ENCODE measurements at regions not wholly inside any gene's neighbourhood (a gene's known extent, or its start where the extent isn't known, plus 50 kb on each side); places are given as distances from the start of the nearest gene placed in this dataset.

DNA sequence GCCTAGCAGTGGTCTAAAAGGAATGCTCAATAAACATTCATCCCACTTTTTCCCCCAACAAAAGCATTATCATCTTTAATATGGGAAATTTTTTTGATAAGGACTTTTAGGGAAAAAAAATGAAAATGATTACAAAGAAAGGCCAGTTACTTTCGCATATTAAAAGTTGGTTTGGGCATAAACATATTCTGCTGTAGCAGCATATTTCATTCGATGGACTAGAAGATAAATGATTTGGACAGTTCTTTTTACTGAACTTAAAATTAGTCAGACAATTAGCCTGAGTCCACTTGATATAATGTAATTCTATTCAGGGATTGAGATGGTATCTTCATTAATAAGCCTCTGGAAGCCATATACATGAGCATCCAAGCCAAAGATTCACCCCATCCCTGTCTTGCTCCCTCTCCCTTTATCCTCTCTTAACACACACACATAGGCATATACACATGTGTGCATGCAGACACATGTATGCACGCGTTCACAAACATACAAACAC, 299.1 kb downstream of the NUAK1 start:
- no peak for DNase-seq (ENCODE audit: low read depth, low spot score)

DNA sequence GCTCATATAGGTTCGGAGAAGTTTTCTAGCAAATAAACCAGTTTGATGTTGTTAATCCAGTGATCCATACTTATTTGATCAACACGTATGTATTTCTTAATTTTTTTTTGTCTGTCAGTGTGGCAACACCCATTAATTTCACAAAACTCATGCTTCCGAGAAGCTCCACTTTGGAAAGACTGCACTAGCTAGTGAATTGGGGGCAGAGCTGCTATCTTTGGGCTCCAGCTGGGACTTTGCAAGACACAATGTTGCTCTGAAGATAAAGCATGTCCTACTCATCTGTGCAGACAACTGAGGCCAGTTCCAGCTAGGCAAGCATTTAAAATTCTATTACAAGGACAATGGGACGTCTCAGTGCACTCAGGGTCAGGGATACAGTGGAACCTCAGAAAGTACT, 298.4 kb downstream of the NUAK1 start:
- no peak for DNase-seq (ENCODE audit: low read depth, low spot score)

DNA sequence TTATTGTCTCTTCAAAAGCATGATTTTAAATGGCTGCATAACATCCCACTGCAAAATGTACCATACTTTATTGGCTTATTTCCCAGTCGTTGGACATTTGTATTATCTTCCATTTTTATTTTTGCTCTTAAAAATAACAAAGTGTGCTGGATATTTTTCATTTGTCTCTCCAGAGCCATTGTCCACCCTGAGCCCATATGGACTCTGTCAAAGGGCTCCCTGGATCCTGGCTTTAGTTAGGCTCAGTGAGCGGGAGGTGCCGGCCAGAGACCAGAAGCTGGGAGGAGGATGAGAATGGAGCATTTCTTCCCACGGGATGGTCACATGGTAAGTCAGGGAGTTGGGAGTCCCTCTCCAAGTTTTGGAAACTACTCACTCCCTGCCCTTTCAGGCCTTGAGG, 296.9 kb downstream of the NUAK1 start:
- DNase-seq (ENCODE audit: low read depth, low spot score): no peak

DNA sequence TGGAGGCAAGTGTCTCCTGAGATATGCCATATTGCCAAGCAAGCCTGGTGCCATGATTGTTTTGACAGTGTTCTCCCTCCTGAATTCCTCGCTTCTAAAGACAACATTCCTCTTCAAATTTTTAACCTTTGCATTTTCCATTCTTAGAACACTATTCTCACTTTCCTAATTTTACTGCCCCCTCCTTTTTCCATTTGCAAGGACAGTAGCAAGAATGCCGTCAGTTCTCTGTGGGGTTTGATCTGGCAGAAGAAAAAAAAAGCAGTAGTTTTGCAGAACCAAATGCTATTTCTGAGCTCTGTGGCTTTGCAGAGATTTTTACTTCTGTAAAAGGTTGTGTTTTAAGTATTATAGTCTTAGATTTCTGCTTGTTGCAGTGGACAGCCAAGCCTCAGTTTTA, 295.2 kb downstream of the NUAK1 start:
- no peak for DNase-seq (ENCODE audit: low read depth, low spot score)

DNA sequence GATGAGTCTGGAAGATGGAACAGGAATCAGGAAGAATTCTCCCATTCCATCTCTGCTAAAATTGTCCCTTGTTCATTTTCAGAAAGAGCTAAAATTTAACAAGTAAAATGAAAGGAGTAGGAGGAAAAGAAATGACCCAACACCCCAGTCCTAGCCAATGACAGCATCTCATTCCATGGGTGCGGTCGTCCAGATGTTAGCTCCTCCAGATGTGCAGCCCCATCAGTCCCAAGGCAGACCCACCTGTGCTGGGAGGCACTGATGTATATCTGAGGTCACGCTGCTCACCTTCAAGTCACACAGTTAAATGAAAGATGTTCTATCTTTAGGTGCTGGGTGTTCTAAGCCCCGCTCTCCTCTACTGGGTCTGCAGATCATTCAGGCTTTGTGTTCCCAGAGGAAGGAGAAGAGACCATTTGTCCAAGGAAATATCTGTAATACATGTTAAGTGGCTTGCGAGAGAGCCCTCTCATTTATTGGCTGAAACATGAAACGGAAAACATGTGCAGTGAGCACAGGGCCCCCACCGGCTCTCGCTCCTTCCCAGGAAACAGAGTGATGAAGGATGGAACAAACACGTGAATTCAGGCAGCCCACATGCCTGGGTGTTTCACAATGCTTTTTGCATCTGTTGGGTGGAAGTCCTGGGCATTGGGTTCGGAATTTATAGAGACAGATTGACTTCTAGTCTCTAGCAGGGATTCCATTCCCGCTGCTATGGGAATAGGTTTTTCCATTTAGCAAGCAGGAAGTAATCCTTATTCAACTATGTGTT, 294.6 kb downstream of the NUAK1 start:
- DNase-seq (ENCODE audit: low read depth, low spot score): no peak

DNA sequence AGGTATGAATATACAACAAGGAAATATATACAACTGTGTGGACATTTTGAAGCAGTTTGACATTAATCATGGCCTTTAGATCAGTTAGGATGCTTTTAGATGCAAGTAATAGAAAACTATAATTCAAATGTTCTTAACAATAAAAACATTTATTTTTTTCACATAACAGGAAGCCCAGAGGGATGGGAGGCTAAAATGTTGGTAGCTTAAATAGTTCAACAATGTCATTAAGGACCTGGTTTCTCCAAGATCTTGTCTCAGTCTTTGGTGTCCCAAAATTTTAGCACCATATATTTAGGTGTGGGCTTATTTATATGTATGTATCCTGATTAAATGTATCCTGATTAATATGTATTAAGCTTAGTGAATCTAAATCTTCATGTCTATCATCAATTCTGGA, 292.4 kb downstream of the NUAK1 start:
- DNase-seq (ENCODE audit: low read depth, low spot score): no peak

DNA sequence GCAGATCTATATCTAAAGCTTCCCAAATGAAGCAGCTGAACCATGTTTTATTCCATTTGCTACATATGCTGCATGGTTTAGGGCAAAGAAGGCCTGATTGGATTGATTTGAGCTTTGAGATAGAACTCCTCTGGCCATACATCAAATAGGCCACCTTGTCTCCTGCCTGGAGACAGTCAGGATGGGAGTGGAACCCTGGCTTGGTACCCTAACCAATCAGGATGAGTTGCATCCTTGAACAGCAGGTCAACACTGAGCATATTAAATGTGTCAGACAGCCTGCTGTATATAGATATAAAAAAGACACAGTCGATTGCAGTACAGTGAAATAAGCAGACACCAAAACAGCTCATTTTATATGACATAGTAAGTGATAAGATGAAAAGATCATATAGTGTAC, 291.7 kb downstream of the NUAK1 start:
- no peak for DNase-seq (ENCODE audit: low read depth, low spot score)

DNA sequence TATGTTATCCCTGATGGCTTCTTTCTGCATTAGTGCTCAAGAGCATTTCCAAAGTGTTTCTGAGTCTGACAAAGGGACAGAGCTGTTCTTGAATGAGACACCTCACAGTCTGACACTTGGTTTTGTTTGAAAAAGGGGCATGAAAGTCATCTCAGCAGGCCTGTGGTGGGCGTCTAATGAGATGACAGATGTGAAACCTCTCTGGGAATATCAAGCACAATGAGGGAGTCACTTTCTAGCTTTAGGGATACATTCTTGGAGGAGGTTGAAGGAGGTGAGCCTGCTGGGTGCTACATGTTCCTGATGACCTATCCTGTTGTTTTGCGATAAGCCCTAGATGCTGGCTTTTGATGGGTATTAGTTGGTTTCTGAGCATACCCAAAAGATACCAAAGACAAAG, 290.5 kb downstream of the NUAK1 start:
- no peak for DNase-seq (ENCODE audit: low read depth, low spot score)

DNA sequence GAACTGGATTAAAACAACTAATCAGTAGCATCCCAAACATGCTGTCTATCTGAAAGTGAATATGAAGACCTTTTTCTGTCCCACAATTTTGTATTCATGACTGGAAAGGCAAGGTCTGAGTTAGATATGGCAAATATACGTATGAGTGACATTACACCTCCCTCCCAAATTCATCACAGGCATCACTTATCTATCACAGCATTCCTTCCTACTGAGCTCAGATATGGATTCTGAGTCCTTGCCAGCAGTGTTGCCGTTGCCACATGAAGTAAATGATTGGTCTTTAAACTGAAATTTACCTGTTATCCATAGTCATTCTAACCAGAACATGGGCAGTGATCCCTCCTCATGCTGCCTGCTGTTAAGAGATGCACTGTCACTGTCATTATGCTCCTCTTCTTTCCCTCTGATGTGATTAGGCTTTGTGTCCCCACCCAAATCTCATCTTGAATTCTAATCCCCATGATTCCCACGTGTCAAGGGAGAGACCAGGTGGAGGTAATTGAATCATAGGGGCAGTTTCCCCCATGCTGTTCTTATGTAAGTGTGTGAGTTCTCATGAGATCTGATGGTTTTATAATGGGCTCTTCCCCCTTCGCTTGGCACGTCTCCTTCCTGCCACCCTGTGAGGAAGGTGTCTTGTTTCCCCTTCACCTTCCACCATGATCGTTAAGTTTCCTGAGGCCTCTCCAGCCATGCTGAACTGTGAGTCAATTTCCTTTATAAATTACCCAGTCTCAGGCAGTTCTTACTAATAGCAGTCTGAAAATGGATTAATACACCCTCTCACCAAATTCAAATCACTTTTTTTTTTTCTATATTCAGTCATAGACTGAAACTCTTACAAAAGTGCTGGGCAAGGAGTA, 288.4 kb downstream of the NUAK1 start:
- peak; percentile 12 for DNase-seq (ENCODE audit: low read depth, low spot score)

DNA sequence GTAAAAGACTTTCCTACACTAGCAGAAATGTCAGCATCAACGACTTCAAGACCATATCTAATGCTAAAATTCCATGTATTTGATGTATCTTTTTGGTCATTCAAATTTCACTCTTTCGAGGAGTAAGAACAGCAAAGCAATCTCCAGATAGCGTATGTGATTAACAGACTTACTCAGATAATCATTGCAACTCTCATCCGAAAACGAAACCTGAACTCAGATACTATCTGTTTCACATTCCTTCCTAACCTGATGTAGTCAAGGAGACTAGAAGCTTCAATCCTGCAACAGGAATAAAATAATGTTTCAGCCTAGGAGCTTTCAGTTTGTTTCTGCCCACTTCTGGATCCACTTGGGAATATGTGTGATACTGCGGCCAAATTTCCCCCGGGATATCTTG, 286.3 kb downstream of the NUAK1 start:
- DNase-seq (ENCODE audit: low read depth, low spot score): no peak

DNA sequence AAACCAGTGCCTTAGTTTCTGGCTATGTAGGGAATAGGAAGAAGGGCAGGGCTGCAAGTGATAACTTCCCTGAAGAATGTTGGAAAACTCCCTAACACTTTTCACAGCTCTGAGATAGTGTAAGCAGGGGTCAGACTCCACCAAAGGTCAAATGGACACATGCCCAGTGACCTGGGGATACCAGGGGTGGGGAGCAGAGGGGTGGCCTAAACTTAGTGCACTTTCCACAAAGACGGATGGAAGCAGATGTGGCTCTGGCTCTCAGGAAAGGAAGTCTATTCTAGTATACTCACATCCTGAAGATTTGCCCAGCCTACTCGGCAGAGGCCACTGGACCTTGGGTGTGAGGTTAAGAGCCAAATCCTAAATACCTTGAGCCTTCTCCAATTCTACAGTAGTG, 285.8 kb downstream of the NUAK1 start:
- DNase-seq (ENCODE audit: low read depth, low spot score): no peak

DNA sequence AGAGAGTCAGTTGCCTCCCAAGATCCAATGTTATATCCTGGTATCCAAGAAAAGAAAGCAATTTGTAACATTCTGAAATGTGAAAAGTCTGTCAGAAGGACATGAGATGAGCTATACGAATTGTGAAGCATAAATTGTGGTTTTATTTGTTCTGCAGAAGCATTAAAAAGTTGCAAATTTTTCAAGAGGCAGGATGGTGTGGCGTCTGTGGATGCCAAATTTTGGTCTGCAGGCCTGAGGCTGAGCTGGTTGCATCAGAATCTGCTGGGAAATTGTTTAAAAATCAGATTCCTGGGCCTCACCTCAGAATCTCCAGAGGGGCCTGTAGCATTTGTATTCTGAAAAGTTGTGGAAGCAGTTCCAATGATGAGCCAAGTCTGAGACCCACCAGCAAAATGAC, 284.7 kb downstream of the NUAK1 start:
- DNase-seq (ENCODE audit: low read depth, low spot score): no peak

DNA sequence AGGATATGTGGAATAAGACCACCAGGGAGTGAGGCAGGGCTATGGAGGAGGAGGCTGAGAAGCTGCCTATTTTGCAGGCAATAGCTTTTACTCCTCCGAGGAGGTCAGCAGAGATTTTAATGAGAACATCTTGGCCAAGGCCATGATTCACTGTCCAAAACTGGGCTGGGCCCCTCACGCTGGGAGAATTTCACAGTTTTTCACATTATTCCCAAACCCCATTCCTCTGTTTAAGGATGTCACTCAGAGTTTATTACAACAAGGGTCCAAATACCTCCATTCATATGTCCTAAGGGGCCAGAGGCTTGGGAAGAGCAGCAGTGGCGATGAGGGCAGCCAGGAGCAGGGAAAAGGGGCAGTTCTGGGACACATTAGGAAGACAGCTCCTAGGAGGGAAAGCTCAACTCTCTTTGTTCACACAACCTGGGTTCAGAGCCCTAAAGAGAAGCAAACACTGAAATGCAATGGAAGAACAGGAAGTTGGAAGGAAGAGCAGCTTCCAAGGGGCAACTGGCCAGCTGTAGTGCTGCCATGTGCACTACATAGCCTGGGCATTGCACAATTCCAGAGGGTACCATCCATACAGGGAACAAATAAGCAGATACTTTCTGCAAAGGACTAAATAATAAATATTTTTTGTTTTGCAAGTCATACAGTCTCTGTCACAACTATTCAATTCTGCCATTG, 283.2 kb downstream of the NUAK1 start:
- DNase-seq (ENCODE audit: low read depth, low spot score): no peak

DNA sequence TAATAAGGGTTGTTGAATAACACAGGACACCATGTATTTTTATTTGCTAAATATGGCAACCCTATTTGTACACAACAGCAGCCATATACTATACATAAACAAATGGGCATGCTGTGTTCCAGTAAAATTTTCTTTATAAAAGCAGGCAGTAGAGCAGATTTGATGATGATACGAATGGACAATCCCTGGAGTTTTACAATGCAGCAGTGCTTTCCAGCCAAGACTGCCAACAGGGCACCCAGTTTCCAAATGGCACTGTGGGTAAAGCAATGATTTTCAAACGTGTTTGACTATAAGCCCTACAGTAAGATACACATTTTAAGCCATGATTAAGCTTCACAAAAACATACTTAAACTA, 282.7 kb downstream of the NUAK1 start:
- DNase-seq (ENCODE audit: low read depth, low spot score): no peak

DNA sequence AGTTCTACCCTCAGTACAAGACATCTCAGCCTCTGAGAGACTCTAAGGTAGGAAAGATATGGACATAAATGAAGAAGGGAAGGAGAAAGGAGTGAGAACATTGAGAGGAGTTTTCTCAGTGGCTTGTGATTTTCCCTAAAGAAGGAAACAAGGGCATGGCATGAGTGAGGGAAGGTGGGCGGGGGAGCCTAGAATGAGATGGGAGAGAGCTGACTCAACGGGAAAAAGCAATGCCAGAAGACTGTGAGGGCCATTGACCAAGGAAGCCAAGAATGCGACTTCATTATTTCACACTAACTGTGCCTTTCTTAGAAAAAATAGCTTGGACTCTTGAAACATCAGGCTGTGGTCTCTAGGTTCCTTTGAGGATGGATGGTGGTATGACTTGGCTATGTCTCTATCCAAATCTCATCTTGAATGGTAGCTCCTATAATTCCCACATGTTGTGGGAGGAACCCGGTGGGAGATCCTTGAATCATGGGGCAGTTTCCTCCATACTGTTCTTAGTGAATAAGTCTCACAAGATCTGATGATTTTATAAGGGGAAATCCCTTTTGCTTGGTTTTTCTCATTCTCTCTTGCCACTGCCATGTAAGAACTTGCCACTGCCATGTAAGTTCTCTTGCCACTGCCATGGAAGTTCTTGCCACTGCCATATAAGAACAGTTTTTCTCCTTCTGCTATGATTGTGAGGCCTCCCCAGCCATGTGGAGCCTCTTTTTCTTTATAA, 279.6 kb downstream of the NUAK1 start:
- DNase-seq (ENCODE audit: low read depth, low spot score): peak; percentile 29

DNA sequence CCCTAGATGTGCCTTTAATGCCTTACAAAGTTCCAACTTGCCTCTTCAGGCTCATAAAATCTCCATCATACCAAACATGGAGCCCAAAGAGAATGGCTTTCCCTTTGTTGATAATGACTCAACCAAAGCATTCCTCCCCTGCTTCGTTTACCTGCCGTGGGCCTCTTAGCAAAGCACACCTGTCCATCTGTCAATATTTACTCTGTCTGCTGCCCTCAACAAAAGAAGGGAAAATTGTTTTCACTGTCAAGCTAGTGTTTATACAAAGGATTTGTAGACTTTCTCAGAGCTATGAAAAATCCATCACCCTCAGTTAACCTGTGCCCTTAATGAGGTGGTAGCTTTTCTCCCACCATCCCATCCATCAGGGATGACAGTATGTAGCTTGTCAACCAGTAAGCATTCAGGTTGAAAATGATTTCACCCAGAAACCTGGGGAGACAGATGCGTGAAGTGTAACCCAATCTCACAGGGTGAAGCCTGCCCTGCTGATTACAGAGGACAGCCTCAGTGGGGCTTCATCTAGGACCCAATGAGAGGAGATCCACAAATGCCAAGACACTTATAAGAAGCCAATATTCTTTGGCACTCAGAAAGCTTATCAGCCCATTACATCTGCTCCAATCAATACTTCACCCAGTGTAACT, 278.1 kb downstream of the NUAK1 start:
- no peak for DNase-seq (ENCODE audit: low read depth, low spot score)

DNA sequence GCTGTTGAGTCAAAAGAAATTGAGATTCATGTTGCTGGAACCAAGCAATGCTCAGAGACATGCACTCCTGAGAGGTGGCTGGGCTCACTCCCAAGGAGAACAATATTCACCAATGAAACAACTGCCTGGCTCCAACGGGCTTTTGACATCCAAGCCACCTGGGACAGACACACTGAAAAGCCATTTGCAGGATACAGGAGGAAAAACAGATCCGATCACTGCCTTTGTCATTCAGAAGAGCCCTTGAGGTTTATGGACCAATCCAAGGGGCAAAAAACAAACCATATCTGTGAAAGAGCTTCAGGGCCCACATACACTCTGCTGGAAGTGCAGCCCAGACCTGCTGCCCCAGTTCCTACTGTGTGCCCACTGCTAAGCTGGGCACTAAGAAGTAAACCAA, 277.5 kb downstream of the NUAK1 start:
- no peak for DNase-seq (ENCODE audit: low read depth, low spot score)

DNA sequence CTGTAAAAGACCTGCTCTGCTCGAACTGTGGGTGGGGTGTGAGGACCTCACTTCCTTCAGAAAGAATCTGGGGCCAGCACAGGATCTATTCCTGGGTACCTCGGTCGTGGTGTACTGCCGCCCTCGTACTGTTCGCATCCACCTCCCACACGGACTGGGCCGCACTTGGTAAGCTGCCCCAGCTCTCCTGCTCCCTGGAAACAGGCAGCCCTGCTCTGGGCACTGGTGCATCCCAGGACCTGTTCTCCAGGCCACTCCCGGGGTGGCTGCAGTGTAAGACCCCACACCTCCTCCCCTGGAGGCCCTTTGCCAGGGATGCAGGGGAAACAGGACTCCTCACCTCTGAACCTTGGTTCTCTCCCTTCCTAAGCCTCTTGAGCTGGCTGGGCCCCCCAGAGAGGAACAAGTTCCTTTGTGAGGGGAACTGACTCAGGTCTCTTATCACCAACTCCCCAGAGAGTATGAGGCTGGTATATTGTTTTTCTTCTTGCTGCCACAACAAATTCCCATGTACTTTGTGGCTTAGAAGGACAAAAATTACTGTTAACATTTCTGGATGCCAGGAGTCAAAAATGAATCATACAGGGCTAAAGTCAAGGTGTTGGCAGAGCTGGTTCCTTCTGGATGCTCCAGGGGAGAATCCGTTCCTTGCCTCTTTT, 276.5 kb downstream of the NUAK1 start:
- peak; percentile 40 for DNase-seq (ENCODE audit: low read depth, low spot score)

DNA sequence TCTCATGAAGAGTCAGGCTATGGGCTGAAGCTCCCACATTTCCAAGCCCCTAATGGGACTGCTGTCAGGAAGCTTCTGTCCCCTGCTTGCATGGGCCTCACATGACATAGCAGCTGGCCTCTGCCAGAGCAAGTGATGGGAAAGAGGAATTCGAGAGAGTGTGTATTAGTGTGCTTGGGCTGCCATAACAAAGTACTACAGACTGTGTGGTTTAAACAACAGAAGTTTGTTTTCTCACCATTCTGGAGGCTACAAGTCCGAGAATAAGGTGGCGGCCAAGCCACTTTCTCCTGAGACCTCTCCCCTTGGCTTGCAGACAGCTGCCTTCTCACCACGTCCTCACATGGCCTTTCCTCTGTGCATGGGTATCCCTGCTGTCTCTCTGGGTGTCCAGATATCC, 274.4 kb downstream of the NUAK1 start:
- DNase-seq (ENCODE audit: low read depth, low spot score): no peak

DNA sequence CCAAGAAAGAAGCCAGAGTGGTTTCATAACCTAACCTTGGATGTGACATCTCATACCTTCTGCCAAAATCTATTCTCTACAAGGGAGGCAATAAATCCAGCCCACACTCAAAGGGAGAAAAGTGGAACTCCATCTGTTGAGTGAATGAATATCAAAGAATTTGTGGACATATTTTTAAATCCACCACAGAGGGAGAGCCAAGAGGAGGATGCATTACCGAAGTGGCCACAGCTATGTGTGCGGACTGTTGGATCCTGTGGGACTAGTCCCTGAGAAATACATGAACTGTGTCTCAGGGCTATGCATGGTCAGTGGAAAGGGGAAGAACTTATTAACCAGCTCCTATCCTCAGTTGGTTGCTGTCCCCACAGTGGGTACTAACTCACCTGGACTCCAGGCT, 273.9 kb downstream of the NUAK1 start:
- DNase-seq (ENCODE audit: low read depth, low spot score): no peak

DNA sequence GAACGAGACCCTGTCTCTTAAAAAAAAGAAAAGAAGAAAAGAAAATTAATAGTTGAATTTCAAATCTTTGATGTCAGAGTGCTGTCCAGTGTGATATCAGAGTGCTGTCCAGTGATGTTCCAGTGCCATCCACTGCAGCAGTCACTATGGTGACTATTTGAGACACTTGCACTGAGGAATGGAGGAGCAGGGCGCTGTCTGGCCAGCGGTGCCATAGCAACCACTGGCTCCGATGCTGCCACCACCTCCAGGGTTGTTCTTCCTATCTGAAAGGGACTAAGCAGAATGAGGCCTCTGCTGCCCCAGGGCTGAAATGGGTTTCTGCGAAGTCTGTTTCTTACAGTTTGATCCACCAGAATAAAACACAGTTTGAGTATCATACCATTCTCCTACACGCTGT, 272.9 kb downstream of the NUAK1 start:
- no peak for DNase-seq (ENCODE audit: low read depth, low spot score)

All from astrocyte of the hippocampus (primary cell).